Activated CD8-positive, alpha-beta memory T cell treated with anti-CD3 and anti-CD28 coated beads, Interleukin-2, amount 50 U/mL, for 48 hours (primary cell): ENCODE measurements at regions not wholly inside any gene's neighbourhood (a gene's known extent, or its start where the extent isn't known, plus 50 kb on each side); places are given as distances from the start of the nearest gene placed in this dataset.

Experiments
- DNase-seq: peaks from one replicate; pipeline ENCODE4 v3.0.0-alpha.2; 2020

GRCh38 chr20:60131375-60131774 is 173.2 kb downstream of the CDH26 start:
- DNase-seq: no peak

- no peak for DNase-seq
Measured at GRCh38 chr20:60132162-60132826, 174.1 kb downstream of the CDH26 start.

GRCh38 chr20:60132827-60133670 is 174.8 kb downstream of the CDH26 start:
- DNase-seq: no peak

GRCh38 chr20:60135276-60135675 is 177.1 kb downstream of the CDH26 start:
- DNase-seq: no peak

- no peak for DNase-seq
Measured at GRCh38 chr20:60136645-60137401, 178.6 kb downstream of the CDH26 start.

- DNase-seq: no peak
Measured at GRCh38 chr20:60137657-60138245, 179.5 kb downstream of the CDH26 start.

- DNase-seq: peak; percentile 74
Measured at GRCh38 chr20:60138256-60139220, 180.3 kb downstream of the CDH26 start.

- no peak for DNase-seq
Measured at GRCh38 chr20:60139663-60140446, 181.6 kb downstream of the CDH26 start.

- DNase-seq: no peak
Measured at GRCh38 chr20:60142587-60142986, 184.4 kb downstream of the CDH26 start.

- no peak for DNase-seq
Measured at GRCh38 chr20:60143261-60143842, 185.1 kb downstream of the CDH26 start.

- no peak for DNase-seq
Measured at GRCh38 chr20:60144404-60144803, 186.2 kb downstream of the CDH26 start.

GRCh38 chr20:60144974-60145527 is 186.8 kb downstream of the CDH26 start:
- DNase-seq: no peak

GRCh38 chr20:60147004-60147403 is 188.8 kb downstream of the CDH26 start:
- DNase-seq: no peak

GRCh38 chr20:60148885-60149284 is 190.7 kb downstream of the CDH26 start:
- no peak for DNase-seq

- no peak for DNase-seq
Measured at GRCh38 chr20:60152792-60153191, 194.6 kb downstream of the CDH26 start.

- no peak for DNase-seq
Measured at GRCh38 chr20:60160451-60161145, 202.4 kb downstream of the CDH26 start.

- DNase-seq: no peak
Measured at GRCh38 chr20:60167812-60168211, 209.6 kb downstream of the CDH26 start.

- no peak for DNase-seq
Measured at GRCh38 chr20:60168963-60169362, 210.7 kb downstream of the CDH26 start.

- DNase-seq: no peak
Measured at GRCh38 chr20:60170116-60170515, 211.9 kb downstream of the CDH26 start.

GRCh38 chr20:60171313-60171712 is 213.1 kb downstream of the CDH26 start:
- DNase-seq: no peak
